Chondrocyte (in vitro differentiated cells): ENCODE measurements at regions not wholly inside any gene's neighbourhood (a gene's known extent, or its start where the extent isn't known, plus 50 kb on each side); places are given as distances from the start of the nearest gene placed in this dataset.

ENCODE experiments used
- DNase-seq: peaks from one replicate; pipeline ENCODE4 v3.0.0; 2021; ENCODE audit warnings: mixed read lengths, low spot score
- H3K27ac Mint-ChIP-seq: one replicate; pipeline ENCODE4 v1.8.0; 2021; ENCODE audit warnings: mild to moderate bottlenecking, moderate library complexity, mixed read lengths; ENCODE audit not compliant: unreplicated experiment
- H3K27me3 Mint-ChIP-seq: 2 replicates; pipeline ENCODE4 v1.8.0; 2021; ENCODE audit warnings: low read depth, mixed read lengths
- H3K36me3 Mint-ChIP-seq: 2 replicates; pipeline ENCODE4 v1.8.0; 2021; ENCODE audit warnings: low read depth, mixed read lengths
- H3K4me1 Mint-ChIP-seq: 2 replicates; pipeline ENCODE4 v1.8.0; 2021; ENCODE audit warnings: low read depth, mild to moderate bottlenecking, mixed read lengths
- H3K4me3 Mint-ChIP-seq: one replicate; pipeline ENCODE4 v1.8.0; 2021; ENCODE audit warnings: mild to moderate bottlenecking, moderate library complexity, mixed read lengths; ENCODE audit not compliant: unreplicated experiment
- H3K9me3 Mint-ChIP-seq: 2 replicates; pipeline ENCODE4 v1.8.0; 2021; ENCODE audit warnings: low read depth, mixed read lengths
- CTCF ChIP-seq: fragments of 200-600 bp; sonication (generic); IDR thresholded peaks from 2 replicates; pipeline ENCODE4 v1.5.0; 2021; ENCODE audit warnings: antibody characterized with exemption, mild to moderate bottlenecking, moderate library complexity

- no peak for DNase-seq
- peaks cover 14% of the 10 kb centered on the region for H3K9me3 Mint-ChIP-seq
- no peaks in the 10 kb centered on the region for H3K36me3 Mint-ChIP-seq
- H3K27ac Mint-ChIP-seq = no peak overlapping the region
- no peak overlapping the region for H3K4me3 Mint-ChIP-seq
- H3K27me3 Mint-ChIP-seq = no peaks in the 10 kb centered on the region
- no peaks in the 10 kb centered on the region for H3K4me1 Mint-ChIP-seq
- no peak for TF ChIP-seq CTCF
These were observed 473.6 kb downstream of the PTH2R start for GRCh38 chr2:208880171-208880570.

DNA sequence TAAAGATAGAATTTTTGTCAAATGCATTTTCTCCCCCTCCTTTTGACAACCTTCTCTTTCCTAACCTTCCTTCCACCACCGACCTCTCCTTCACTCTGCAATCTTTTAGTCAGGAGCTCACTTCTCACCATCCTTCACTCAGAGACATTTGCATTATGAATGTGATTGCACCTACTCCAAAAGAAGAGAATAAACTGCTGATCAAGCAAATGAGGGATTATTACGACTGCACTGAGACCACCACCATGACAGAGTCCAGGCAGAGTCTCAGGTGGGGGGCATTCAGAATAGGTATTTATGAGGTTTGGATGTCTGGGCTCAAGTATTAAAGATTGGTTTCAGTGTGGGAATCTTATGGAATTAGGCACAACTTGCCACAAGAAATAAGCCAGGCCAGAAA is 483.9 kb downstream of the PTH2R start:
- no peak overlapping the region for H3K4me3 Mint-ChIP-seq
- no peak for DNase-seq
- H3K4me1 Mint-ChIP-seq = no peaks in the 10 kb centered on the region
- H3K9me3 Mint-ChIP-seq = peaks cover 7% of the 10 kb centered on the region
- TF ChIP-seq CTCF = no peak
- no peaks in the 10 kb centered on the region for H3K27me3 Mint-ChIP-seq
- H3K27ac Mint-ChIP-seq = no peak overlapping the region
- no peaks in the 10 kb centered on the region for H3K36me3 Mint-ChIP-seq

- TF ChIP-seq CTCF = no peak
- Mint-ChIP-seq H3K4me1 (no peaks in the 10 kb centered on the region), H3K9me3 (peaks cover 11% of the 10 kb centered on the region), H3K27me3 (no peaks in the 10 kb centered on the region), H3K27ac (no peak overlapping the region), H3K36me3 (no peaks in the 10 kb centered on the region), H3K4me3 (no peak overlapping the region)
- no peak for DNase-seq
These were observed 485.6 kb downstream of the PTH2R start for GRCh38 chr2:208892203-208892602.

DNA sequence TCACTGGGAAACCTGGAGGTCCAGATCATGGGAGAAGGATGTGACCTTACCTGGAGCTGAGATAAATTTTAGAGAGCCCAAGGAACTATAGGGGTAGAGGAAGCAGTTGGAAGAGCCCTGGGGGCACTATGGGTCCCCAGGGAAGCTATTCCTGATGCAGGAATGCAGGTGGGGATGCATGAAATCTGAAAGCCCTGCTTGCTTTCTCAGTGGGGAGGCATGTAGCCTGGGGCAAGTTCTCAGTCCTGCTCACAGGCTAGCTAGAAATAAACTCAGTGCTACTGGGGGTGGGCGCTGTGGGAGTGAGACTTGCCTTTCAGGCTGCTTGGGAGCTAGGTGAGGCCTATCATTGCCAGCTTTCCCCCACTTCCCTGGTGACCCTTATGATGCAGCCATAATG is 499.7 kb downstream of the PTH2R start:
- Mint-ChIP-seq H3K27ac (no peak overlapping the region), H3K36me3 (no peaks in the 10 kb centered on the region), H3K4me3 (no peak overlapping the region), H3K4me1 (no peaks in the 10 kb centered on the region), H3K27me3 (no peaks in the 10 kb centered on the region), H3K9me3 (no peaks in the 10 kb centered on the region)
- no peak for DNase-seq
- TF ChIP-seq CTCF = no peak

DNA sequence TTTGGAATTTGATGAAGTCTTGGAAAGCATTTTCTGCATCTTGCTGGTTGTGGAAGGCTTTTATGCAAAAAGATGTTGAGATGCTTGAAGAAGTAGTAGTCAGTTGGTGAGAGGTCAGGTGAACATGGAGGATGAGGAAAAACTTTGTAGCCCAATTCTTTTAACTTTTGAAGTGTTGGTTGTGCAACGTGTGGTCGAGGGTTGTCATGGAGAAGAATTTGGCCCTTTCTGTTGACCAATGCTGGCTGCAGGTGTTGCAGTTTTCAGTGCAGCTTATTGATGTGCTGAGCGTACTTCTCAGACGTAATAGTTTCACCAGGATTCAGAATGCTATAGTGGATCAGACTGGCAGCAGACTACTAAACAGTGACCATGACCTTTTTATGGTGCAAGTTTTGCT is 508.4 kb upstream of the MAP2 start:
- Mint-ChIP-seq H3K4me1 (no peaks in the 10 kb centered on the region), H3K9me3 (peaks cover 2% of the 10 kb centered on the region), H3K4me3 (no peak overlapping the region), H3K36me3 (no peaks in the 10 kb centered on the region), H3K27ac (no peak overlapping the region), H3K27me3 (no peaks in the 10 kb centered on the region)
- no peak for TF ChIP-seq CTCF
- no peak for DNase-seq
